ENCODE measurements at regions not wholly inside any gene's neighbourhood (a gene's known extent, or its start where the extent isn't known, plus 50 kb on each side); places are given as distances from the start of the nearest gene placed in this dataset.
A peak's percentile ranks its signal among the peaks of the same experiment; 100 is the strongest.

- no peak for DNase-seq
These were observed 159.2 kb upstream of the SLCO3A1 start for GRCh38 chr15:91694131-91694830.

DNA sequence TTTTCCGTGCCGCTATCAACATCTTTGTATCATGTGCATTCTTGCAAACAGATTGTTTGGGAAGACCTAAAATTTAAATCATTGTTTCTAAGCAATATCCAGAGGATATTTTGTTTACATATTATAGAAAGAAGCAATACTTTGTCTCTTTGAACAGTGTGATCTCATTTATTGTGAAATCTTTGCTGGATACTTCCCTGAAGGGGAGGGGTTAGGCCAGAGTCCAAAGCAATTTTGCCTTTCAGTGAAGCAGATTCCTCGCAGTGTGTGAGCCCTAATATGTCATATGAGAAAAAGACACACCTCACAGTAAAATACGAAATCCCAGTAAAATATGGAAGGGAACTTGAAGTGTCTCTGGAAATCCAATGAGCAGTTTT is 158.7 kb upstream of the SLCO3A1 start:
- no peak for DNase-seq

- DNase-seq = no peak
These were observed 157.7 kb upstream of the SLCO3A1 start for GRCh38 chr15:91695799-91696198.

GRCh38 chr15:91696981-91697380 is 156.5 kb upstream of the SLCO3A1 start:
- no peak for DNase-seq

- DNase-seq = no peak
These were observed 155.3 kb upstream of the SLCO3A1 start for GRCh38 chr15:91698241-91698640.

- no peak for DNase-seq
These were observed 153.8 kb upstream of the SLCO3A1 start for GRCh38 chr15:91699741-91700140.

DNA sequence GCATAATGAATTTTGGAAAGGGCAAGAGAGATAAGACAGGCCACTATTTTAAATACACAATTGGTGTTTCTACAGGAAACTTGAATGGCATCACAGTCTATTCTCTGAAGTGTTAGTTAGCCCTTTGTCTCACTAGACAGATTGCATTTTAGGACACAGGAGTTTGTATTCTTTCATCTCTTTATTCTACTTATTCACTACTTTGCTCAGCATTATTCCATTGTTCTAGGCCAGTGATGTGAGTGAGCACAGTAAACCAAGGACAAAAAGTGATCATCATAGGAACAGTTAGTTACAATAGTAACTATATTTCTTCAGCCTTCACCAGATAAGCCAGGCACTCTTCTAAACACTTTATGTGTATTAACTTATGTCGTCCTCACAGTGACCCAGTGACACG is 150.2 kb upstream of the SLCO3A1 start:
- no peak for DNase-seq

- DNase-seq = no peak
These were observed 149.2 kb upstream of the SLCO3A1 start for GRCh38 chr15:91704343-91704742.

DNA sequence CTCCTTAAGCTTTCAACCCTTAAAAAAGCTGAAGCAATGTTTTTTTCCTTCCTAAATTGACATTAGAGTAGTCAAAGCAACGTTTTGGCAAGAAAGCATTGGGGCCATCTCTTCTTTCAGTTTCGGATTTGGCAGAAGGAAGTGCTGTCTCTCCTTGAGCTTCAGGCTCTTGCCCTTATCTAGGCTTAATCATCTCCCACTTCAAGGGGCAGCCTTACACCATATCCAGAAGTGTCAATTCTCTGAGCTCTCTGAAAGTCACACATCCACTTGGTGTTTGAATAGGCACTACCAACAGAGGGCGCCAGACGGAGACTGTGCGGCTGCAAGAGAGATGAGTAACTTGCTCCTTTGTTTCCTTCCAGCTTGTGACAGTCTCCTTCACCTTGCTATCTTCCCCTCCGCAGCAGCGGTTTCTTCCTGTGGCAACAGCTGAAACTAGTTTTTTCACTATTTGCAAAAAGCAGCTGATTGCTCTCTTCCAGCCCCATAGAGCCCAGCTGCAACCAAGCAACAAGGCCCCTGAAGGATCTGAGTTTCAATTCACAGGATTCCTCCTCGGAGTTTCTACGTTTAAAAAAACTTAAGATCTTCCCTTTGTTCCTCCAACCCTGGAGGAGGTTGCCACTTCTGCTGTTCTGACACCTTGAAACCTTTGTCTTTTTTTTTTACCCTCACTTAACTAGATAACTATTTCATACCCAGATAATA is 147.0 kb upstream of the SLCO3A1 start:
- peak; percentile 93 for DNase-seq

GRCh38 chr15:91710080-91710698 is 143.3 kb upstream of the SLCO3A1 start:
- no peak for DNase-seq

GRCh38 chr15:91711384-91712033 is 142.0 kb upstream of the SLCO3A1 start:
- no peak for DNase-seq

- no peak for DNase-seq
These were observed 141.2 kb upstream of the SLCO3A1 start for GRCh38 chr15:91712286-91712685.

GRCh38 chr15:91716536-91716935 is 137.0 kb upstream of the SLCO3A1 start:
- DNase-seq = no peak

DNA sequence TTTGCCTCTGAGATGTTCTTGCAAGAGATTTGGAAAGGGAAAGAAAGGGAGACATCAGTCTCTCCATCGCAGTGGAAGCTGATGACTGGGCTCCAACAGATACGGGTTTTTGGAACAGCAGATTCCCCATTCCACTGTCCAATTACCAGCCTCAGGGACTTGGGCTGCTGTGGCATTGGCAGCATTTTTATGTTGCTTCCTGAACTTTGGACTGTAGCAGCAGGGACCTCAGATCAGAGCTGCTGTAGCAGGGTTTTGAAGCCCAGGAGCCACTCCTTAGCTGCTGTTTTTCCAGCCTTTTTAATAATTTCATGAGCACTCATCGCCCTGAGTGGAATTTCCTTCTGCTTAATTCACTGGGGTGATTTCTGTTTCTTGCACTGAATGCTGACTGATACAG is 135.7 kb upstream of the SLCO3A1 start:
- DNase-seq = no peak

DNA sequence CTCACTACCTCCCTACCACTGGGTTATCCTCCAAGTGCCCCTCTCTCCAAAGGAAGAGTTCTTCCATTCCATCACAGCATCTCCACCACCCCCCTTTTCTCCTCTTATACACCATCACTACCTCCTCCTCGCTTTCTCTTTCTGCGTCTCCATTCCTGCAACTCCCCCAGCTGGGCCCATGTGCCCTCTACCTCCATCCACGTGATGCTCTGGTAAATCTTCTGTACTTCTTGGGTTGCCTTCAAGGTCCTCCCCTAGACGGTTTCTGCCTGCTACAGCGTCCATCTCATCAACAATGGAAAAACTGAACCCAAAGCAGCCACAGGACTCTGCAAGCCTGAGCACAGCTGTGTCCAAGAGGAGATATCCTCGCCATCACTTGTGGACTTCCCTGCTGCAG is 129.5 kb upstream of the SLCO3A1 start:
- no peak for DNase-seq

GRCh38 chr15:91733661-91734060 is 119.8 kb upstream of the SLCO3A1 start:
- DNase-seq = no peak

DNA sequence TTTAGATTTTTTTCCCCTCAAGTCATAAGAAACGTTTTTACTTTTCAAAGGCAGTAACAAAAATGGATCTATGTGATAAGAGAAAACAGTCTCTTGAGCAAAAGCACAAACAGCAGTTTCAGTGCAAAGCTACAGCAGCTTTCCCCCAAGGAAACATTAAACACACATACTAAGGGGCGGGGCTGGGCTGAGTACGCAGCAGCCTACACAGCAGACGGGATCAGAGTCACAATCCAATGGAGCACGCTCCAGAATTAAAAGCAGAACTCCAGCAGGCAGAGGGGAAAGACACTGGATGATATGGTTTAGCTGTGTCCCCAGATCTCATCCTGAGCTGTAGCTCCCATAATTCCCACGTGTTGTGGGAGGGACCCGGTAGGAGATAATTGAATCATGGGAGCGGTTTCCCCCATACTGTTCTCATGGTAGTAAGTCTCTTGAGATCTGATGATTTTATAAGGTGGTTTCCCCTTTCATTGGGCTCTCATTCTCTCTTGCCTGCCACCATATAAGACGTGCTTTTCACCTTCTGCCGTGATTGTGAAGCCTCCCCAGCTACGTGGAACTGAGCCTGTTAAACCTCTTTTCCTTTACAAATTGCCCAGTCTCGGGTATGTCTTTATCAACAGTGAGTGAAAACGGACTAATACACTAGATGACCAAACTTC is 116.2 kb upstream of the SLCO3A1 start:
- DNase-seq = no peak

DNA sequence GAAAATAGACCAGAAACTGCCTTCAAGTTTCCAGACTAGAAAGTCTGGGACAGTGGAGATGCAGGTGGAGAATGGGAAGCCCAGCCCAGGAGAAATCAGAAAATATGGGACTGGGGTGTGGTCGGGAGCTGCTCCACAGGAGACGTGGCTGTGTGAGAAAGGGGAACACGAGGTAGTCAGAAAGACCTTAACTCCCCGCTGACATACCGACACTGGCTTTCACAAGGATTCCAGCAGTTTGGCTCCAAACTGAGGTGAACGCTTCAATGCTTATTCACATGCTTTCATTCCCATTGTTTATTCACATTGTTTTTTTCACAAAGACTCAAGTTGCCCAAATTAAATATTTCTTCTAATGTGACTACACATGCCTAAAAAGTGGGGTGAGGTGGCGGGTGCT is 111.5 kb upstream of the SLCO3A1 start:
- no peak for DNase-seq

- no peak for DNase-seq
These were observed 101.9 kb upstream of the SLCO3A1 start for GRCh38 chr15:91751611-91752010.

- no peak for DNase-seq
These were observed 101.3 kb upstream of the SLCO3A1 start for GRCh38 chr15:91752081-91752785.

DNA sequence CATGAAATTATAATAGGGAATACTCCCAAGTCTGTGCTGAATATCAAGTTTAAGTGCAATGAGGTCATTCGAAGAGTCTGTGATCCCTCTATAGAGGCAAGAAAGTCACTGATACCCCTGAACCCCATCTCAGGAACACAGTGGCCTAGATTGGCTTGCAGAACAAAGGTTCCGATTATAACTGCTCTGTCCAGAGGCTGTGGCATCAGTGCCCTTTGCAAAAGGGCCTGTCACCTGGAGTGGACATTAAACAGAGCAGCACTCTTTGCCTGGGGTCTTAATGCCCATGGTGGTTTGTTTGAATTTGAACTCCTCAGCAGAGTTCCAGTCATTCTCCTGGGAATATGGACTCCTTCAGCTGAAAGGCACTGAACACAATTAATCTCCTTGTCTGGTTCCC is 93.9 kb upstream of the SLCO3A1 start:
- no peak for DNase-seq

GRCh38 chr15:91765660-91766059 is 87.8 kb upstream of the SLCO3A1 start:
- no peak for DNase-seq

DNA sequence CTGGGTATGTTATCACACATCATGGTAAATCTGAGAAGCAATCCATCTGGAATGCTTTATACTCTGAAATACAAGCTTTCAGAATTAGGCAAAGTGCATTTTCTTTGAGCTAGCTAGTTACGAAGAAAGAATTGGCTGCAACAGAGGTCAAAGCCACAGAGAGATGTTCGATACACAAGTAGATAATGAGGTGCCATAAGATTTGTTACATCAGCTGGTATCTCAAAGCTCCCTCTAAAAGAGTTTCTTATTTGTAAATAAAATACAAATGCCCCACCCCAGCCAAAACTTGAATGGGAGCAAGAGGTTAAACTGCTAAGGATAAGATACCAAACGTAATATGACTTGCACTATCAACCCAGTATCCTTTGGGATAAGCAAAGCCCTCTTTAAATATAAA is 84.0 kb upstream of the SLCO3A1 start:
- DNase-seq = no peak

All from activated effector memory CD4-positive, alpha-beta T cell treated with anti-CD3 and anti-CD28 coated beads, Interleukin-2, amount 50 U/mL, for 16 hours (primary cell).